HFF-Myc (cell line): ENCODE measurements at regions not wholly inside any gene's neighbourhood (a gene's known extent, or its start where the extent isn't known, plus 50 kb on each side); places are given as distances from the start of the nearest gene placed in this dataset.

ENCODE experiments used
- DNase-seq: peaks from one replicate; pipeline ENCODE4 v3.0.0-alpha.2; 2011; ENCODE audit warnings: low read depth; ENCODE audit errors: extremely low read depth
- H3K4me3 ChIP-seq: replicated peaks from 2 replicates; pipeline ENCODE4 v1.5.1; 2011; ENCODE audit warnings: low read depth, mild to moderate bottlenecking, control low read depth, low read length
- TF ChIP-seq, protein P1 (sequence below): IDR thresholded peaks from 2 replicates; pipeline ENCODE4 v1.5.1; 2012; ENCODE audit warnings: mild to moderate bottlenecking, low read depth, low read length, control low read depth; ENCODE audit errors: missing control alignments

DNA sequence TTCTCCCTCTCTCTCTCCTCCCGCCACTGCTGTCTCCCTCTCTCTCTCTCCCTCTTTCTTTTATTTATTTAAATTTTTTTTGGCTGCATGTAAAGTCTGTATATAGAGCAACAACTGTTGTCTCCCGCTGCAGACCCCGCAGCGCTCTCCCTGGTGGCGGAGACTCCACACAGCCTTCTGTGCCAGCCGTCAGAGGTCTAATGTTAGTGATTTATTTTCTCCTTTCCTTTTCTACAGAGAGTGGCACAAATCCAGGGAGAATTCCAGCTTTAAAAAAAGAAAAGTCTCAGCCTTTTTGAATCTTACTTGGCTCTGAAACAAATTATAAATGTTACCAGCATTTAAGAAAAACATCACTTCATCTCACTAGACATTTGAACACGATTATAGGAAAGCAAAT is 106.2 kb downstream of the FAM9B start:
- DNase-seq: no peak
- TF ChIP-seq, protein P1, sequence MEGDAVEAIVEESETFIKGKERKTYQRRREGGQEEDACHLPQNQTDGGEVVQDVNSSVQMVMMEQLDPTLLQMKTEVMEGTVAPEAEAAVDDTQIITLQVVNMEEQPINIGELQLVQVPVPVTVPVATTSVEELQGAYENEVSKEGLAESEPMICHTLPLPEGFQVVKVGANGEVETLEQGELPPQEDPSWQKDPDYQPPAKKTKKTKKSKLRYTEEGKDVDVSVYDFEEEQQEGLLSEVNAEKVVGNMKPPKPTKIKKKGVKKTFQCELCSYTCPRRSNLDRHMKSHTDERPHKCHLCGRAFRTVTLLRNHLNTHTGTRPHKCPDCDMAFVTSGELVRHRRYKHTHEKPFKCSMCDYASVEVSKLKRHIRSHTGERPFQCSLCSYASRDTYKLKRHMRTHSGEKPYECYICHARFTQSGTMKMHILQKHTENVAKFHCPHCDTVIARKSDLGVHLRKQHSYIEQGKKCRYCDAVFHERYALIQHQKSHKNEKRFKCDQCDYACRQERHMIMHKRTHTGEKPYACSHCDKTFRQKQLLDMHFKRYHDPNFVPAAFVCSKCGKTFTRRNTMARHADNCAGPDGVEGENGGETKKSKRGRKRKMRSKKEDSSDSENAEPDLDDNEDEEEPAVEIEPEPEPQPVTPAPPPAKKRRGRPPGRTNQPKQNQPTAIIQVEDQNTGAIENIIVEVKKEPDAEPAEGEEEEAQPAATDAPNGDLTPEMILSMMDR: no peak

DNA sequence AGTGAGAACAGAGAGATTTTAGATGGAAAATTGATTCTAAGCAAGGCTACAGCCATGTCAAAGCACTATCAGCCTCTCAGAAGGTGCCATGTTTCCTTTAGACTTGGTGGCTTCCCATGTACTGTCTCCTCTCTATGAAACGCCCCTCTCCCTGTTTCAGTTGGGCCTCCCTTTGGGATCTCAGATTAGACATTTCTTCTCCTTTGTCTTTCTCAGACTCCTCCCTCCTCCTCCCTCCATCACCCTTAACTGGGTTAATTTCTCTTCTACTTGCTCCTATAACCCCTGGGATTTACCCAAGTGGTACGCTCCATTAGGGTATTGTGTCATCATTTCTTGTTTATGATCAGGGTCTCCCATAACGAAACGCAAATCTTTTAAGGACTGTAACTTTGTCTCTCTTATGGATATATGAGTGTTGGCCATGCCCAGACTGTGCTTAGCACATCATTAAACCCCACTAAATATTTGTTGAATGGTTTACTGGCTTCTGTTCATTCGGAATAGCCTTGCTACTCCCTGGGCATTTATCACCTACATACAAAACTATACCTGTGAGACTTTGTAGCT is 106.8 kb downstream of the FAM9B start:
- no peak overlapping the region for H3K4me3 ChIP-seq
- TF ChIP-seq, protein P1: no peak
- no peak for DNase-seq

More for the DNA sequence above, 106.2 kb downstream of the FAM9B start:
- no peak overlapping the region for H3K4me3 ChIP-seq

DNA sequence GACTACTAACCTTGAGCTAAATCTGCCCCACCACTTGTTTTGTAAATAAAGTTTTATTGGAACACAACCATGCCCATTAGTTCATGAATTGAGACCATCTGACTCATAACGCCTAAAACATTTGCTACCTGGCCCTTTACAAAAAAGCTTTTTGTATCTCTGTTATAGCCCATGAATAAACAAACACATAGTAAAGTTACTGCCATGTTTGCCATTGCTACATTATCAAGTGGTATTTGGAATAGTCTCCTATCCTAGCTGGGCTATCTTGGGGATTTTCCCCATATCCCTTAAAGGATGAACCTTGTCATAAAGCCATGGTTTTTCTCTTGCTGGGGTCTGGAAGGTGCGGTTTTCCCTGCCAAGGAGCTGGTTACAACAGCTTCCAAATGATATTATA is 112.3 kb downstream of the FAM9B start:
- no peak overlapping the region for H3K4me3 ChIP-seq
- DNase-seq: no peak
- TF ChIP-seq, protein P1: no peak

DNA sequence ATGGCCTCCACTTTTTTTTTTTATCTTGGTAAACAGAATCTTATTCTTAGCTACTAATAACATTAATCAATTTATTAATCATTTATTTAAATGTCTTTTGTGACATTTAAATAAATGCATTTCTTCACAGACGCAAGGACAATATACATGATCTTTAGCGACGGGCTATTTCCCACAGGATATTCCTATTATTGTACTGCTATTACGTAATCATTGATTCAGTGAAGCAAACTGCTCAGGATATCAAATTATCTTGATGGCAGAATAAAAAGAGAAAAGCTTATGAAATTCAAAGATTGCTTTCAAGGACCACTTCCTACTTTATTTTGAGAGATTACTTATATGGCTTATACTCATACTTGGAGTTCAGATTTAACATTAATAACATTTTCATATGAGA is 114.1 kb downstream of the FAM9B start:
- no peak overlapping the region for H3K4me3 ChIP-seq
- TF ChIP-seq, protein P1: no peak
- no peak for DNase-seq

DNA sequence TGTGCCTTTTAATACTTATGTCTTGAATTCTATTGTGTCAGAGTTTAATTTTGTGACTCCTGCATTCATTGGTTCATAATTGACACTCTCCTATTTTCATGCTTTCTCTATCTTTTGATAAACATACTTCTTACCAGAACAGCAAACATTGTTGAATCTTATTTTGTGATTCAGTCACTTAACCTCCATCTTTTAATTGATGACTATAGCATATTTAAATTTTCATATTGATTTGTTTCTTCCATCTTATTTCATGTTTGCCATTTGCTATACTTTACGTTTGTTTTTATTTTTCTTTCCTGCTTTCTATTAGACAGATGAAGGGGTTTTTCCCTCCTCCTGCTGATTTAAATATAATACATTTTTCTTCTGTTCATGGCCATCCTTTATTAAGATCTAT is 115.5 kb upstream of the FAM9A start:
- DNase-seq: no peak
- TF ChIP-seq, protein P1: no peak
- H3K4me3 ChIP-seq: no peak overlapping the region

DNA sequence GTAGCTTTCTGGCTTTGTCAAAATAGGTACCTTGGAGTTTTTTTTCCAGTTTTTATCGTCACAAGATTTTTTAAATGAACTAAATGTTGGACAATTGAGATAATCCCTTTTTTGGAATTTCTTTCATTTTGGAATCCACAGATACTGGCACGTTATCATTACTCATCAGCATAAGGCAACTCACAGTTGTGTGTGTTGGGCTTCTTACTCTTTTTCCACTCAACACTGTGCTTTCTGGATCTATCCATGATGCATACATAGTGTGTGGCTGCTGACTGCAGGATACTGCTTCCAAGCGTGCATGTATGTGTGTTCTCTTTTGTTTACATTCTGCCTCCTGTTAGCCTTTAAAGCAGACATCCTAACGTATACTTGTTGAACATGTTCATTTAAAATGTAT is 113.5 kb upstream of the FAM9A start:
- H3K4me3 ChIP-seq: no peak overlapping the region
- TF ChIP-seq, protein P1: no peak
- DNase-seq: no peak
